ENCODE measurements at regions not wholly inside any gene's neighbourhood (a gene's known extent, or its start where the extent isn't known, plus 50 kb on each side); places are given as distances from the start of the nearest gene placed in this dataset.

DNA sequence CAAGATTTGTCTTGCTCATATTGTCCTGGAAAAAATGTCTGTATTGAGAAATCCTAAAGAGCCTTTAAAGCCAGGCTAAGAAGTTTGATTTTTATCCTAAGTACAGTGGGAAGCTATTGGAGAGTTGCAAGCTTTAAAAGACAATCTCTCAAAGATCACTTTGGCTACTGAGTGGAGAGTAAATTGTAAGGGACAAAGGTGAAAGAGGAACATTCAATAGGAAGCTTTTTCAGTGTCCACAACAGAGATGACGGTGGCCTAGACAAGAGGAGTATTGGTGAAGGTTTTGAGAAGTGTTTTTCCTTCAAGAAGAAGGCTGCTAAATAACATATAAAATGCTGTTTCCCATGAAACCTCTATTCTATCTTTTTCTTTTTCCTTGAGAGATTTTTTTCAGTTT lies 249.5 kb upstream of the IL12A start:
- TF ChIP-seq, protein P1, sequence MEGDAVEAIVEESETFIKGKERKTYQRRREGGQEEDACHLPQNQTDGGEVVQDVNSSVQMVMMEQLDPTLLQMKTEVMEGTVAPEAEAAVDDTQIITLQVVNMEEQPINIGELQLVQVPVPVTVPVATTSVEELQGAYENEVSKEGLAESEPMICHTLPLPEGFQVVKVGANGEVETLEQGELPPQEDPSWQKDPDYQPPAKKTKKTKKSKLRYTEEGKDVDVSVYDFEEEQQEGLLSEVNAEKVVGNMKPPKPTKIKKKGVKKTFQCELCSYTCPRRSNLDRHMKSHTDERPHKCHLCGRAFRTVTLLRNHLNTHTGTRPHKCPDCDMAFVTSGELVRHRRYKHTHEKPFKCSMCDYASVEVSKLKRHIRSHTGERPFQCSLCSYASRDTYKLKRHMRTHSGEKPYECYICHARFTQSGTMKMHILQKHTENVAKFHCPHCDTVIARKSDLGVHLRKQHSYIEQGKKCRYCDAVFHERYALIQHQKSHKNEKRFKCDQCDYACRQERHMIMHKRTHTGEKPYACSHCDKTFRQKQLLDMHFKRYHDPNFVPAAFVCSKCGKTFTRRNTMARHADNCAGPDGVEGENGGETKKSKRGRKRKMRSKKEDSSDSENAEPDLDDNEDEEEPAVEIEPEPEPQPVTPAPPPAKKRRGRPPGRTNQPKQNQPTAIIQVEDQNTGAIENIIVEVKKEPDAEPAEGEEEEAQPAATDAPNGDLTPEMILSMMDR (conservative IDR thresholded peaks at IDR 0.05; ENCODE audit: low read depth in 2 of 2): no peak
- no peak for TF ChIP-seq EZH2 (IDR thresholded peaks at IDR 0.05; ENCODE audit: low read depth, unreplicated experiment)
- TF ChIP-seq, protein P2, sequence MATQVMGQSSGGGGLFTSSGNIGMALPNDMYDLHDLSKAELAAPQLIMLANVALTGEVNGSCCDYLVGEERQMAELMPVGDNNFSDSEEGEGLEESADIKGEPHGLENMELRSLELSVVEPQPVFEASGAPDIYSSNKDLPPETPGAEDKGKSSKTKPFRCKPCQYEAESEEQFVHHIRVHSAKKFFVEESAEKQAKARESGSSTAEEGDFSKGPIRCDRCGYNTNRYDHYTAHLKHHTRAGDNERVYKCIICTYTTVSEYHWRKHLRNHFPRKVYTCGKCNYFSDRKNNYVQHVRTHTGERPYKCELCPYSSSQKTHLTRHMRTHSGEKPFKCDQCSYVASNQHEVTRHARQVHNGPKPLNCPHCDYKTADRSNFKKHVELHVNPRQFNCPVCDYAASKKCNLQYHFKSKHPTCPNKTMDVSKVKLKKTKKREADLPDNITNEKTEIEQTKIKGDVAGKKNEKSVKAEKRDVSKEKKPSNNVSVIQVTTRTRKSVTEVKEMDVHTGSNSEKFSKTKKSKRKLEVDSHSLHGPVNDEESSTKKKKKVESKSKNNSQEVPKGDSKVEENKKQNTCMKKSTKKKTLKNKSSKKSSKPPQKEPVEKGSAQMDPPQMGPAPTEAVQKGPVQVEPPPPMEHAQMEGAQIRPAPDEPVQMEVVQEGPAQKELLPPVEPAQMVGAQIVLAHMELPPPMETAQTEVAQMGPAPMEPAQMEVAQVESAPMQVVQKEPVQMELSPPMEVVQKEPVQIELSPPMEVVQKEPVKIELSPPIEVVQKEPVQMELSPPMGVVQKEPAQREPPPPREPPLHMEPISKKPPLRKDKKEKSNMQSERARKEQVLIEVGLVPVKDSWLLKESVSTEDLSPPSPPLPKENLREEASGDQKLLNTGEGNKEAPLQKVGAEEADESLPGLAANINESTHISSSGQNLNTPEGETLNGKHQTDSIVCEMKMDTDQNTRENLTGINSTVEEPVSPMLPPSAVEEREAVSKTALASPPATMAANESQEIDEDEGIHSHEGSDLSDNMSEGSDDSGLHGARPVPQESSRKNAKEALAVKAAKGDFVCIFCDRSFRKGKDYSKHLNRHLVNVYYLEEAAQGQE (IDR thresholded peaks at IDR 0.05; ENCODE audit: unreplicated experiment): no peak
- no peak for TF ChIP-seq POLR2AphosphoS5 (IDR thresholded peaks at IDR 0.05; ENCODE audit: low read depth)
- no peak for TF ChIP-seq CREB1 (CRISPR knock-in tag; IDR thresholded peaks at IDR 0.05; ENCODE audit: low read depth)
- TF ChIP-seq STAT1 (IDR thresholded peaks at IDR 0.05; ENCODE audit: unreplicated experiment): no peak
- no peak for TF ChIP-seq EZH2phosphoT487 (IDR thresholded peaks at IDR 0.05; ENCODE audit: unreplicated experiment)
- TF ChIP-seq NANOG (IDR thresholded peaks at IDR 0.05; ENCODE audit: borderline replicate concordance): no peak
